WI38 (cell line): ENCODE measurements at regions not wholly inside any gene's neighbourhood (a gene's known extent, or its start where the extent isn't known, plus 50 kb on each side); places are given as distances from the start of the nearest gene placed in this dataset.

ENCODE experiments used
- H3K4me3 ChIP-seq: 2 replicates; pipeline ENCODE4 v1.5.1; 2011; ENCODE audit warnings: low read depth, mild to moderate bottlenecking, control low read depth, low read length
- TF ChIP-seq, protein P1 (sequence below): IDR thresholded peaks from 2 replicates; pipeline ENCODE4 v1.5.1; 2012; ENCODE audit warnings: low read depth, mild to moderate bottlenecking, control low read depth, low read length

DNA sequence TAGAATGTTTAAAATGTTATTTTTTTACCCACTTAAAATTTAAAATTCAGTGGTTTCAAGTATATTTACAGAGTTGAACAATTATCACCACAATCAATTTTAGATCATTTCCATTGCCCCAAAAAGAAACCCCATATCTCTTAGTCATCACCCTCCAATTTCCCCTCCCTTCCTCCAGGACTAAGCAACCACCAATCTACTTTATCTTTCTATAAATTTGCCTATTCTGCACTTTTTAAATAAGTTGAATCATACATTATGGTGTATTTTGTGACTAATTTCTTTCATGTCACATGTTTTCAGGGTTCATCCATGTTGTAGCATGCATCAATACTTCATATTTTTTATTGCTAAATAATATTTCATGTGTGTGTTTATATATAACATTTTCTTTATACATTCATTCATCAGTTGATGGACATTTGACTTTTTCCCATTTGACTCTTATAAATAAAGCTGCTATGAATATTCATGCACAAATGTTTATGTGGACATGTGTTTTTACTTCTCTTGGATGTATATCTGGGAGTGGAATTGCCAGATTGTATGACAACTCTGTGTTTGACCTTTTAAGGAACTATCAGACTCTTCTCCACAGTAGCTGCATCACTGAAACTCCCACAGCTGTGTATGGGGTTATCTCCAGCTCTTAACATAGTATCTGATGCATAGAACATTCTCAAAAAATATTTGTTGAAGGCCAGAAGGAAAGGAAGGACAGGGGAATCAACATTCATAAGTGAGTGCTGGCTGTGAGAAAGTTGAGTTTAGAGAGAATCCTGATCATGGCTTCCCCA, 107.8 kb upstream of the OXGR1 start:
- TF ChIP-seq, protein P1, sequence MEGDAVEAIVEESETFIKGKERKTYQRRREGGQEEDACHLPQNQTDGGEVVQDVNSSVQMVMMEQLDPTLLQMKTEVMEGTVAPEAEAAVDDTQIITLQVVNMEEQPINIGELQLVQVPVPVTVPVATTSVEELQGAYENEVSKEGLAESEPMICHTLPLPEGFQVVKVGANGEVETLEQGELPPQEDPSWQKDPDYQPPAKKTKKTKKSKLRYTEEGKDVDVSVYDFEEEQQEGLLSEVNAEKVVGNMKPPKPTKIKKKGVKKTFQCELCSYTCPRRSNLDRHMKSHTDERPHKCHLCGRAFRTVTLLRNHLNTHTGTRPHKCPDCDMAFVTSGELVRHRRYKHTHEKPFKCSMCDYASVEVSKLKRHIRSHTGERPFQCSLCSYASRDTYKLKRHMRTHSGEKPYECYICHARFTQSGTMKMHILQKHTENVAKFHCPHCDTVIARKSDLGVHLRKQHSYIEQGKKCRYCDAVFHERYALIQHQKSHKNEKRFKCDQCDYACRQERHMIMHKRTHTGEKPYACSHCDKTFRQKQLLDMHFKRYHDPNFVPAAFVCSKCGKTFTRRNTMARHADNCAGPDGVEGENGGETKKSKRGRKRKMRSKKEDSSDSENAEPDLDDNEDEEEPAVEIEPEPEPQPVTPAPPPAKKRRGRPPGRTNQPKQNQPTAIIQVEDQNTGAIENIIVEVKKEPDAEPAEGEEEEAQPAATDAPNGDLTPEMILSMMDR = no peak
- no peak overlapping the region for H3K4me3 ChIP-seq

DNA sequence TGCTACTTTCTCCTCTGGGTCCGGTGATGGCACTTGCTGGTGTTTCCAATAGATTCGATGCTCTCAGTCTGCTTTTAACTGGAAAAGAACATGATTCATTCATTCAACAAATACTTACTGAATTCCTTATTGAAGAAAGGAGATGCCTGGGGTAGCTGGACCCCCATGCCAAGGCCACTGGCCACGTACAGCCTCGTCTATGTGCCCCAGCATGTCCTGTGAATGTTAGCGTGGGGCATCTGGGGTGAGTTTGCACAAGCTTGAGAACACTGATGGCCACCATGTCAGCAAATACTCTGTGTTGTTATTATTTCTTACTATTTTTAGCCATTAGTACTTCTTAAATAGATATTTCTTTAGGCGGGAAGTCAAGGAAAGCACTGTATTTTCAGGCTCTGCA, 112.0 kb upstream of the OXGR1 start:
- TF ChIP-seq, protein P1 = no peak
- no peak overlapping the region for H3K4me3 ChIP-seq

GRCh38 chr13:97107815-97108529, 113.7 kb upstream of the OXGR1 start:
- H3K4me3 ChIP-seq = no peak overlapping the region
- TF ChIP-seq, protein P1 = no peak

DNA sequence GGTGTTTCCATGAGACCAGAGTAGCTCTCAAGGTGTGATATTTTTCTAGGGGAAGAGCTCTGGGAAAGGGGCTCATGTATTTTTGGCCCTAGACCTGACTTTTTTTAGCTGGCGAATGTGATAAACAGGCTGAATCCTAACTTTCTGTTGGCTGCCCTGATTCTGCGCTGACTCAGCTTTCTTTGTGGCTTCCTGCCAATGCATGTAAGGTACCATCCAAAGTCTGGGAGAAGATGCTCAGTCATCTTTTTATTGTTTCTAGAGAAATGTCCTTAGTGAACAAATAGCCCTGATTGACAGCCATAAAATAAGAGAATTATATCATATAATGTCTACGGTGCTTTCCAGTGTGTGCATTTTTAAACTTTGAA, 113.6 kb upstream of the MBNL2 start:
- TF ChIP-seq, protein P1 = no peak
- no peak overlapping the region for H3K4me3 ChIP-seq

DNA sequence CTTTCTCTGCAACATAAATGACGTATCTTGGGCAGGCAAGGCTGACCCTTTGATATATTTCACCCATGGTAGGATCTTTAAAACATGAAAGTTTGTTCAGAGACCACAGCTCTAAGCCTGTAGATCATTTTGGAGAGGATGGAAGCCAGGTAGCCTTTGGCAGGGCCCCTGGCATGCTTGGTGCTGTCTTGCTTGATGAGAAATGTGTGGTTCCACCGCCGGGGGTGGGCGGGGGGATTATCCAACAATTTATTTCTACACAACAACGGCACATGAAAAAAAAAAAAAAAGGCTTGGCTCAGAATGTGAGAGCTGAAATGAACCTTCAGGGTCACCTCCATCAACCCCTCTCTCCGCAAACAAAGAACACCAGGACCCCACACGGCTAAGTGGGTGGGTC, 112.9 kb upstream of the MBNL2 start:
- no peak overlapping the region for H3K4me3 ChIP-seq
- TF ChIP-seq, protein P1 = no peak

- TF ChIP-seq, protein P1 = peak; percentile 55
- no peak overlapping the region for H3K4me3 ChIP-seq
Measured at GRCh38 chr13:97109841-97110492, 112.2 kb upstream of the MBNL2 start.

- TF ChIP-seq, protein P1 = no peak
- H3K4me3 ChIP-seq = no peak overlapping the region
Measured at GRCh38 chr13:97110936-97111335, 111.2 kb upstream of the MBNL2 start.
